Common myeloid progenitor, CD34-positive (primary cell): ENCODE measurements at regions not wholly inside any gene's neighbourhood (a gene's known extent, or its start where the extent isn't known, plus 50 kb on each side); places are given as distances from the start of the nearest gene placed in this dataset.

ENCODE experiments used
- CTCF ChIA-PET: fragments of 350-600 bp; sonication (Branson Sonifier 250); formaldehyde crosslinking; loops from one replicate; lab custom pipeline; 2021; ENCODE audit warnings: antibody characterized with exemption; lab: Charles Lee
- POLR2A ChIA-PET: fragments of 350-600 bp; sonication (Branson Sonifier 250); formaldehyde crosslinking; loops from one replicate; lab custom pipeline; 2021; ENCODE audit warnings: antibody characterized with exemption; lab: Charles Lee
- DNase-seq, 3 donors: peaks; one replicate each; pipeline versions ENCODE4 v3.0.0 to v3.0.0-alpha.2; 2013
- H3K27ac ChIP-seq, 2 experiments: 1 replicate in 1 of 2; 2 replicates in 1 of 2; pipeline ENCODE4 v1.7.0; 2013; ENCODE audit warnings: inconsistent platforms in 2 of 2, low read length in 2 of 2, mild to moderate bottlenecking in 2 of 2, low read depth in 1 of 2, moderate library complexity in 1 of 2; ENCODE audit not compliant: severe bottlenecking in 2 of 2, insufficient read depth in 1 of 2, poor library complexity in 1 of 2
- H3K27me3 ChIP-seq, 5 experiments: replicated peaks in 2 of 5; 1 replicate in 3 of 5; 2 replicates in 2 of 5; pipeline versions ENCODE4 v1.6.1 to v1.7.0; 2013; ENCODE audit warnings: low read length in 4 of 5, mild to moderate bottlenecking in 2 of 5, moderate library complexity in 2 of 5, inconsistent platforms in 1 of 5; ENCODE audit not compliant: insufficient read depth in 5 of 5, control insufficient read depth in 4 of 5
- H3K36me3 ChIP-seq, 4 experiments: 1 replicate in 2 of 4; 2 replicates in 2 of 4; pipeline versions ENCODE4 v1.6.1 to v1.7.0; 2013; ENCODE audit warnings: low read length in 3 of 4, control low read depth in 1 of 4, mild to moderate bottlenecking in 1 of 4; ENCODE audit not compliant: control insufficient read depth in 4 of 4, insufficient read depth in 4 of 4
- H3K4me1 ChIP-seq, 4 experiments: 1 replicate in 3 of 4; 2 replicates in 1 of 4; pipeline versions ENCODE4 v1.6.1 to v1.7.1; 2013; ENCODE audit warnings: low read length in 3 of 4, mild to moderate bottlenecking in 3 of 4, control low read depth in 1 of 4, inconsistent platforms in 1 of 4, moderate library complexity in 1 of 4; ENCODE audit not compliant: control insufficient read depth in 4 of 4, insufficient read depth in 4 of 4; ENCODE audit errors: control extremely low read depth in 1 of 4
- H3K4me3 ChIP-seq, 7 experiments: 1 replicate in 4 of 7; 2 replicates in 3 of 7; pipeline versions ENCODE4 v1.5.1 to v1.7.0; 2013; ENCODE audit warnings: mild to moderate bottlenecking in 7 of 7, low read length in 6 of 7, moderate library complexity in 6 of 7, inconsistent platforms in 2 of 7, low read depth in 2 of 7, control low read depth in 1 of 7; ENCODE audit not compliant: insufficient read depth in 4 of 7, control insufficient read depth in 1 of 7; ENCODE audit errors: extremely low read depth in 1 of 7
- H3K9me3 ChIP-seq, 5 experiments: 1 replicate in 4 of 5; 2 replicates in 1 of 5; pipeline versions ENCODE4 v1.6.1 to v1.7.1; 2013; ENCODE audit warnings: low read length in 4 of 5, mild to moderate bottlenecking in 2 of 5, inconsistent platforms in 1 of 5, low read depth in 1 of 5, moderate library complexity in 1 of 5; ENCODE audit not compliant: control insufficient read depth in 4 of 5, insufficient read depth in 2 of 5; ENCODE audit errors: control extremely low read depth in 1 of 5
- WGBS: methylation state at CpG from one replicate; pipeline ENCODE4 v1.1.5; 2013; ENCODE audit not compliant: insufficient coverage; 5-methylcytosine and 5-hydroxymethylcytosine counted together

GRCh38 chr5:33153372-33153771, 287.4 kb upstream of the TARS1 start:
- POLR2A ChIA-PET = no interaction called here
- no peaks in the 10 kb centered on the region for H3K27me3 ChIP-seq
- no peaks in the 10 kb centered on the region for H3K36me3 ChIP-seq
- H3K4me1 ChIP-seq = no peaks in the 10 kb centered on the region
- peaks cover 0 to 8% (median 2%) of the 10 kb centered on the region in 5 experiments for H3K9me3 ChIP-seq
- no CpG with 5 or more reads among the region's 1 CpG for WGBS
- CTCF ChIA-PET = interaction anchor here (0.7 kb wide), 1 partner anchor 20 kb away, joined by 4 read pairs; no protein-coding TSS in a partner anchor
- DNase-seq = no peak
- H3K4me3 ChIP-seq = no peak overlapping the region
- no peak overlapping the region for H3K27ac ChIP-seq

- DNase-seq = no peak
- no peak overlapping the region for H3K27ac ChIP-seq
- no peak overlapping the region for H3K4me3 ChIP-seq
- ChIA-PET CTCF (interaction anchor here (0.7 kb wide), 1 partner anchor 19 kb away, joined by 4 read pairs; no protein-coding TSS in a partner anchor), POLR2A (no interaction called here)
- no peaks in the 10 kb centered on the region for H3K27me3 ChIP-seq
- H3K36me3 ChIP-seq = no peaks in the 10 kb centered on the region
- H3K4me1 ChIP-seq = no peaks in the 10 kb centered on the region
- peaks cover 0 to 8% (median 3%) of the 10 kb centered on the region in 5 experiments for H3K9me3 ChIP-seq
- WGBS = 86% methylated on average over 1 of the region's 1 CpG
These were observed 286.9 kb upstream of the TARS1 start for GRCh38 chr5:33153831-33154230.

DNA sequence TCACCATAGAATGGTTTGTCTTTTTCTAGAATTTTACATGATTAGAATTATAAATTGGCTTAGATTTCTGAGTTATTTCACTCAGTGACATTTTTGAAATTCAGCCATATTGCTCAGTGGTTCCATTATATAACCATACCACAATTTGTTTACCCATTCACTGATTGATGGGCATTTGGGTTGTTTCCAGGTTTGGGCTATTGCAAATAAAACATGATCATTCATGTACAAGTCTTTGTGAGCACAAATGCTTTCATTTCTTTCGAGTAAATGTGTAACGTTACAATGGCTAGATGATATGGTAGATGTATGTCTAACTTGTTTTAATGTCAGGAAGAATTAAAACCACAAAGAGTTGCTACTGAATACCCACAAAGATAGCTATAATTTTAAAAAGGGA, 279.9 kb upstream of the TARS1 start:
- H3K4me3 ChIP-seq = no peak overlapping the region
- no peak for DNase-seq
- H3K27ac ChIP-seq = no peak overlapping the region
- ChIA-PET CTCF (interaction anchor here (1.0 kb wide), 1 partner anchor 8 kb away, joined by 3 read pairs; no protein-coding TSS in a partner anchor), POLR2A (no interaction called here)
- no peaks in the 10 kb centered on the region for H3K36me3 ChIP-seq
- no CpG with 5 or more reads among the region's 2 CpGs for WGBS
- H3K9me3 ChIP-seq = peaks cover 0 to 14% (median 5%) of the 10 kb centered on the region in 5 experiments
- no peaks in the 10 kb centered on the region for H3K4me1 ChIP-seq
- H3K27me3 ChIP-seq = no peaks in the 10 kb centered on the region

DNA sequence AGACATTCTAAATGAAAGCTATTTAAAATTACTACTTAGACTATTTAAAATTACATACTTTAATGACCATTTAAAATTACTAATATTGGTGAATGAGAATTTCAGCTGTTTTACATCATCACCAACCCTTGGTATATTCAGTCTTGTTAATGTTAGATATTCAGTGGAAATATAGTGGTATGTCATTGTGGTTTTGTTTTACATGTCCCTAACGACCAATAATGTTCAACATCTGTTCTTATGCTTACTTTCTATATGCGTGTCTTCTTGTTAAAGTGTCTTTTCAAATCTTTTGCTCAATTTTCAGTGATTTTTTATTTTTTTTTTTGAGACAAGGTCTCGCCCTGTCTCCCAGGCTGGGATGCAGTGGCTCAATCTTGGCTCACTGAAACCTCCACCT, 279.3 kb upstream of the TARS1 start:
- Histone ChIP-seq H3K9me3 (peaks cover 0 to 13% (median 5%) of the 10 kb centered on the region in 5 experiments), H3K27ac (no peak overlapping the region), H3K4me3 (no peak overlapping the region), H3K27me3 (no peaks in the 10 kb centered on the region), H3K36me3 (no peaks in the 10 kb centered on the region), H3K4me1 (no peaks in the 10 kb centered on the region)
- POLR2A ChIA-PET = no interaction called here
- peak in 1 of 3 donors; percentile 19 for DNase-seq
- no CpG with 5 or more reads among the region's 3 CpGs for WGBS
- CTCF ChIA-PET = no interaction called here

DNA sequence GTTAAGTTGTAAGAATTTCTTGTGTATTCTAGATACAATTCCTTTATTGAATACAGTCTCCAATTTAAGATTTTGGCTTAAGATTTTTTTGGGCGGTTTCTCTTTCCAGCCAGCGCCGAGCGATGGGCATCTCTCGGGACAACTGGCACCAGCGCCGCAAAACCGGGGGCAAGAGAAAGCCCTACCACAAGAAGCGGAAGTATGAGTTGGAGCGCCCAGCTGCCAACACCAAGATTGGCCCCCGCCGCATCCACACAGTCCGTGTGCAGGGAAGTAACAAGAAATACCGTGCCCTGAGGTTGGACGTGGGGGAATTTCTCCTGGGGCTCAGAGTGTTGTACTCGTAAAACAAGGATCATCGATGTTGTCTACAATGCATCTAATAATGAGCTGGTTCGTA, 278.7 kb upstream of the TARS1 start:
- Histone ChIP-seq H3K27me3 (no peaks in the 10 kb centered on the region), H3K4me3 (no peak overlapping the region), H3K4me1 (no peaks in the 10 kb centered on the region), H3K9me3 (peaks cover 0 to 14% (median 5%) of the 10 kb centered on the region in 5 experiments), H3K27ac (no peak overlapping the region), H3K36me3 (no peaks in the 10 kb centered on the region)
- CTCF ChIA-PET = no interaction called here
- POLR2A ChIA-PET = no interaction called here
- no peak for DNase-seq
- WGBS = 96% methylated on average over 18 of the region's 18 CpGs

GRCh38 chr5:33166522-33166921, 274.2 kb upstream of the TARS1 start:
- Histone ChIP-seq H3K4me1 (no peaks in the 10 kb centered on the region), H3K27me3 (no peaks in the 10 kb centered on the region), H3K4me3 (no peak overlapping the region), H3K36me3 (no peaks in the 10 kb centered on the region), H3K9me3 (peaks cover 0 to 28% (median 9%) of the 10 kb centered on the region in 5 experiments), H3K27ac (no peak overlapping the region)
- ChIA-PET POLR2A (no interaction called here), CTCF (interaction anchor here (1.6 kb wide), 1 partner anchor 9 kb away, joined by 3 read pairs; no protein-coding TSS in a partner anchor)
- DNase-seq = no peak
- WGBS = 100% methylated on average over 3 of the region's 4 CpGs

DNA sequence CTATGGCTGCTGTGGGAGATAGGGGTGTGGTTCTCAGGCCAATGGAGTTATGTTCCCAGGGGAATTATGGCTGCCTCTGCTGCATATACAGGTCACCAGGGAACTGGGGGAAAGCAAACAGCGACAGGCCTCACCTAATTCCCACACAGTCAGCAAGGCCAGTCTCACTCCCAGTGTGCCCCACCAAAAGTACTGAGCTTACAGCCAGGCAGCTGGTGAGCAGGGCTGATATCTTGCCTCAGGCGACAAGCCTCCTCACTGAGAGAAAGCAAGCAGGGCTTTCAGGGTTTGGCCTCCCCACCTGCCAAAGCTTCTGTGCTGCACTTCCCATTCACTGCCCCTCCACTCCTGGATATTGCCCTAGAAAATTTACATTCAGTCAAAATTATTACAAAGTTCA, 273.8 kb upstream of the TARS1 start:
- WGBS = 100% methylated on average over 2 of the region's 2 CpGs
- CTCF ChIA-PET = interaction anchor here (1.6 kb wide), 1 partner anchor 9 kb away, joined by 3 read pairs; no protein-coding TSS in a partner anchor
- no peak for DNase-seq
- H3K27me3 ChIP-seq = no peaks in the 10 kb centered on the region
- H3K9me3 ChIP-seq = peaks cover 0 to 28% (median 9%) of the 10 kb centered on the region in 5 experiments
- H3K4me1 ChIP-seq = no peaks in the 10 kb centered on the region
- no peak overlapping the region for H3K27ac ChIP-seq
- no peak overlapping the region for H3K4me3 ChIP-seq
- no peaks in the 10 kb centered on the region for H3K36me3 ChIP-seq
- POLR2A ChIA-PET = no interaction called here
